KBM-7 (cell line): ENCODE measurements at regions not wholly inside any gene's neighbourhood (a gene's known extent, or its start where the extent isn't known, plus 50 kb on each side); places are given as distances from the start of the nearest gene placed in this dataset.
"Not testable (repeated sequence)": the region's sequence is repeated elsewhere in the genome, so short reads cannot be mapped to it uniquely, and the experiment has no call there.

Experiments
- DNase-seq: peaks from one replicate; pipeline ENCODE4 v3.0.0-alpha.2; 2015
- in situ Hi-C: fragments of 300-500 bp; cut with MboI; formaldehyde crosslinking; loops from 2 replicates; pipeline ENCODE4 v1.14.3; 2020; ENCODE audit warnings: low sequenced_read_pairs, low pct_unique_long_range_greater_than_20kb, mixed read lengths

GRCh38 chr3:106842151-106842550, 535.1 kb upstream of the CCDC54 start:
- in situ Hi-C loops = no loop called here
- no peak for DNase-seq

GRCh38 chr3:106844638-106845037, 532.6 kb upstream of the CCDC54 start:
- DNase-seq = no peak
- in situ Hi-C loops = no loop called here

GRCh38 chr3:106848099-106848498, 529.1 kb upstream of the CCDC54 start:
- DNase-seq = no peak
- in situ Hi-C loops = no loop called here

- DNase-seq = no peak
- in situ Hi-C loops = no loop called here
Observed at GRCh38 chr3:106850437-106850836, 526.8 kb upstream of the CCDC54 start.

- DNase-seq, in situ Hi-C loops: not testable (repeated sequence)
Observed at GRCh38 chr3:106858321-106858720, 518.9 kb upstream of the CCDC54 start.

GRCh38 chr3:106860182-106860581, 517.1 kb upstream of the CCDC54 start:
- in situ Hi-C loops = no loop called here
- no peak for DNase-seq

GRCh38 chr3:106862067-106862466, 515.2 kb upstream of the CCDC54 start:
- no peak for DNase-seq
- in situ Hi-C loops = no loop called here

GRCh38 chr3:106877627-106878026, 499.6 kb upstream of the CCDC54 start:
- in situ Hi-C loops = no loop called here
- no peak for DNase-seq

GRCh38 chr3:106880206-106880605, 497.0 kb upstream of the CCDC54 start:
- in situ Hi-C loops = no loop called here
- DNase-seq = no peak

GRCh38 chr3:106881186-106881585, 496.1 kb upstream of the CCDC54 start:
- DNase-seq = no peak
- in situ Hi-C loops = no loop called here

- DNase-seq = no peak
- in situ Hi-C loops = no loop called here
Observed at GRCh38 chr3:106882297-106882696, 494.9 kb upstream of the CCDC54 start.

- no peak for DNase-seq
- in situ Hi-C loops = no loop called here
Observed at GRCh38 chr3:106906074-106906473, 471.2 kb upstream of the CCDC54 start.

GRCh38 chr3:106908181-106908938, 468.9 kb upstream of the CCDC54 start:
- in situ Hi-C loops = no loop called here
- DNase-seq = no peak

- DNase-seq = no peak
- in situ Hi-C loops = no loop called here
Observed at GRCh38 chr3:106913111-106913698, 464.0 kb upstream of the CCDC54 start.

GRCh38 chr3:106913966-106914365, 463.3 kb upstream of the CCDC54 start:
- no peak for DNase-seq
- in situ Hi-C loops = no loop called here

- in situ Hi-C loops = no loop called here
- no peak for DNase-seq
Observed at GRCh38 chr3:106920609-106921008, 456.6 kb upstream of the CCDC54 start.

- in situ Hi-C loops = no loop called here
- DNase-seq = no peak
Observed at GRCh38 chr3:106929081-106929480, 448.2 kb upstream of the CCDC54 start.

GRCh38 chr3:106930086-106930485, 447.2 kb upstream of the CCDC54 start:
- no peak for DNase-seq
- in situ Hi-C loops = no loop called here

- no peak for DNase-seq
- in situ Hi-C loops = no loop called here
Observed at GRCh38 chr3:106931904-106932303, 445.3 kb upstream of the CCDC54 start.

GRCh38 chr3:106936337-106936736, 440.9 kb upstream of the CCDC54 start:
- DNase-seq = no peak
- in situ Hi-C loops = no loop called here

GRCh38 chr3:106942051-106942450, 435.2 kb upstream of the CCDC54 start:
- in situ Hi-C loops = no loop called here

More at GRCh38 chr3:106942051-106942450, 435.2 kb upstream of the CCDC54 start:
- DNase-seq = no peak
